GM18909 (cell line): ENCODE measurements at regions not wholly inside any gene's neighbourhood (a gene's known extent, or its start where the extent isn't known, plus 50 kb on each side); places are given as distances from the start of the nearest gene placed in this dataset.

Source experiments
- ATAC-seq: cut with Tn5 transposase; IDR thresholded peaks from one replicate; pipeline ENCODE4 v1.9.1; 2021; ENCODE audit warnings: mild to moderate bottlenecking; ENCODE audit not compliant: unreplicated experiment, poor library complexity

GRCh38 chr10:88104223-88104622 is 240.8 kb downstream of the PTEN start:
- ATAC-seq = no peak

DNA sequence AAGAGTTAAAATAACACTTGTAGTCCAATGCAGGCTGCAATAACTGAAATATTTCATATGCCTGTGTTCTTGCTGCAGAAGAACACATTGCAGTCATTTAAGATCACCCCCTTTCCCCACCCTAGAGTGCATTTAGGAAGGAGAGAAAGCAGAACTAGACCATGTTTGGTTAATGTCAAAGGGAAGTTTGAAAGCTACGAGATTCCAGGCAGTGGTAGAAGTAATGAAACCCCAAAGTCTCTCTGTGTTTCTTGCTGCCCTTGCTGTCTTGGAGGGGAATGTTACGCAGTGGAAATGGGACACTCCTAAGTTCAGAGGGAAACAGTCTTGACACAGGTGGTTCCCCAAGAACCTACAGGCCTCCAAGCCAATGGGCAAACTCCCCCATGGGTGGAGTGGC is 242.9 kb downstream of the PTEN start:
- ATAC-seq = no peak

DNA sequence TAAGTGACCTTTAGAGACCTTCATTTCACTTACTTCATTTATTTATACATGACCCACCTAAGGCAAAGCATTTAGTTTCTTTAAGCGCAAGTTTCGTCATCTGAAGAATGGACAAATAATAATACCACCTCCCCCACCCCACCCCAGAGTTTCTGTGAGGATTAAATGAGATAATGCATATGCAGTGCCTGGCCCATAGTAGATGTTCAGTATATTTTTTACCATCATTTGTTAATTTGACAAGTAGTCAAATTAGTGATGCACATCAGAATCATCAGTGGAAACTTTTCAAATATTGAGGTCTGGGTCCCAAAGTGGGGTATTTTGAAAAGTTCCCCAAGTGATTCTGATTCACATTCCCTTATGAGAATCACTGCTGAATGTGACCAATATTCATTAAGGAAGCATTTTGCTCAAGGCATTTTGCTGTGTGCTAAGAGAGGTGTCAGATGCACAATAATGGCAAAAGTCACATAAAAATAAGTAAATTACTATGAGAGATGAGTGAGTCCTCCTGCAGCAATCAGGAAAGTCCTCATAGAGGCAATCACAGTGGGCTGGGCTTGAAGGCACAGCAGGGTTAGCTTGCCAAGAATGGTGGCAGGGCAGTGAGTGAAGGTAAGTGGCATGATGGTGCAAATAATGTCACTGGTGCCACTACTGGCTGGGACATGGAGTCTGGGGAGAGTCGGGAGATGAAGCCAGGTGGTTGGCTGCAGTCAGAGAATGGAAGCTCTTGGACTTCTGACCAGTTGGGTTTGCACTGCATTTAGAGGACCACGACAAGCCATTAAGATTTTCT is 244.1 kb downstream of the PTEN start:
- peak; percentile 2 for ATAC-seq

- peak; percentile 37 for ATAC-seq
These were observed 244.7 kb downstream of the PTEN start for GRCh38 chr10:88108115-88108610.

DNA sequence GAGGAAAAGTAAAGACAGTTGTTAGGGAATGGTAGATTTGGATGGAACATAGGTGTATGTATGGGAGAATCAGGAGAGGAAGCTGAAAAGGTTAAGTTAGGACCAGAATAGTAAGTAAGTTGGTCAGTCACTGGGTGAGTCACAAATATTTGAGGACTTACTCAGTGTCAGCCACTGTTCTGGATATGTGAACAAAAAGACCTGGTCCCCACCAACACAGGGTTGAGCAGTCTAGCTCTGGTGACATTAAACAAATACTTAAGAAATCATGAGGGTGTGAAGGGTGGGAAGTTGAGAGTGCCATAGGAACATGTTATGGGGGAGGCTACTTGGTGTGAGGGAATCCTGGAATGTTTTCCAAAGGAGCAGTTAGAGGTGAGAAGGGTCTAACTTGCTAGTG is 246.9 kb downstream of the PTEN start:
- no peak for ATAC-seq

- ATAC-seq = peak; percentile 33
These were observed 247.4 kb downstream of the PTEN start for GRCh38 chr10:88110822-88111221.

- peak; percentile 18 for ATAC-seq
These were observed 247.9 kb downstream of the PTEN start for GRCh38 chr10:88111294-88111693.

GRCh38 chr10:88113232-88113631 is 249.8 kb downstream of the PTEN start:
- ATAC-seq = peak; percentile 26

GRCh38 chr10:88113657-88114272 is 250.3 kb downstream of the PTEN start:
- no peak for ATAC-seq

- no peak for ATAC-seq
These were observed 250.9 kb downstream of the PTEN start for GRCh38 chr10:88114368-88114767.

DNA sequence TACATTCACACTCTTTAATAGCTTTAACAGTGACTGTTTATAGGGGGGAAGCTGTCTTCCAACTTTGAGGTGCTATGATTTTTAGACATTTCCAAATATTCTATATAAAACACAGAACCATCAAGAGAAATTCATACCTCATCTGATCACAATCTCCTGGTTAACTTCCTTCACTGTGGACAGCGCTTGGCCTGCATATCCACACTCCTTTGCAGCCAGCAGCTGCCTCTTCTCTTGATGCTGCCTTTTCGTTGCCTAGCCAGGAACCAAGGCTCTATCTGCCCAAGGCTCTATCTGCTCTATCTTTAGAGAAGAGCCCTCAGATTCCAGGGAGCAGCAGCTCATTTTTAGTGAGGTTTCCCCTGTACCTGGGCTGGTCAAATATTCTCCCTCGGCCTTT is 252.0 kb downstream of the PTEN start:
- ATAC-seq = no peak

- ATAC-seq = no peak
These were observed 252.5 kb downstream of the PTEN start for GRCh38 chr10:88115968-88116367.

GRCh38 chr10:88116481-88116880 is 253.1 kb downstream of the PTEN start:
- ATAC-seq = no peak

DNA sequence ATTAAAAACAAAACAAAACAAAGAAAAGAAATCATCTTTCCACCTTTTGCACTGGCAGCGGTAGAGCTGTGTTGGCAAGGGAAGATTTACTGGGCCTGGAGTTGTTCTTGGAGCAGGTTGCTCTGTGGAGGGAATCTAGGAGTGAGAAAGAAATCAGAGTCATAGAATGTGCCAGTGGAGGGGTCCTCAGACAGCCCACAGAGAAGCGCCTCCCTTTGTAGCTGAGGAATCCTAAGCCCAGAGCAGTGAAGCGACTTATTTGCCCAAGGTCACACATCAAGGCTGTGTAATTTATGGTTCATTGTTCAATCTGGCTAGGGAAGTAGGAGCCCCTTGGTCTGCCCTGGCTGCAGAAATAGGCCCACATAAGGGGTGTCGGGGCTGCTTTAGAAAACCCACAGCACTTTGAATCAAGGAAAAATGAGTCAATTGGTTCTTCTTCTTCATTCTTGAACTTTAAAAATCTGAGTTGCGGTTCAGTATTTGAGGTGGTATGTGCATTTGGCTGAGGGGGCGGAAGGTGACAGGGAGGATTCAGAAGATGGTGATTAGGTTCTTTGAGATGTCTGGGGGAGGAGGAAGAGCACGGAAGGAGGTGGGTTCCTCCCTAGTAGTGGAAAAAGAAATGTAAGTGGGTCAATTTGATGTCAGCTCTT is 253.7 kb downstream of the PTEN start:
- ATAC-seq = peak; percentile 38

DNA sequence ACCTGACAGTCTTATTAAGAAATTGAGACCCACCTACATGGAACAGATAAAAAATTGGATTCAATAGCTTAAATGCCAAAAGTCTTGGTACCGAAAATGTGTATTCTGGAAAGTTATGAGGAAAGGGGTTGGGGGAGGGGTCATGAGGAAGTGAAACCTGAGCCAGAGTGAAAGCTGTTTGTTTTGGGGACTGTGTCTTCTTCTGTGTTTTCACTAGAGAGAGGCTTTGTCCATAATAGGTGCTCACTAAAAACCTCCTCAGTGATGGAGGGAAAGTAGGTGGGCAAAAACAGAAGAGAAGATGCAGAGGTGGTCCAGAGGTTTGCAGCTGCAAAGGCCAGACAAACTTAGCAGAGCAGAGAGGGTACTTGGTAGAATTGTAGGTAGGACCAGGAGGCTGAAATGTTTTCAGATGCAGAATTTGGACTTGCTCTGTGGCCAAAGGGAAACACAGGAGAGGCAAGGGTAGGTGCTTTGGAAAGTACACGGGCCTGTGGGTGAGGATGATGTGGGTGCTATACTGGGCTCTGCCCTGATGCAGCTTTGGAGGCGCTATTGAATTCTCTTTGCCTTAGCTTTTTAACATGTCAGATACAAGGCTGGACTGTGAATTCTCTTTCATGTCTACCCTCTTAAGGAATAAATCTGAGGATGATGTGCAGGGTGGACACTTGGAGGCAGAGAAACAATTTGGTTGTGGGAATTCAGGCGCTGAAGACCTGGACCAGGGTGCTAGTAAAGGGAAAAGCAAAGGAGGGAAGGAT is 254.6 kb downstream of the PTEN start:
- ATAC-seq = peak; percentile 29

DNA sequence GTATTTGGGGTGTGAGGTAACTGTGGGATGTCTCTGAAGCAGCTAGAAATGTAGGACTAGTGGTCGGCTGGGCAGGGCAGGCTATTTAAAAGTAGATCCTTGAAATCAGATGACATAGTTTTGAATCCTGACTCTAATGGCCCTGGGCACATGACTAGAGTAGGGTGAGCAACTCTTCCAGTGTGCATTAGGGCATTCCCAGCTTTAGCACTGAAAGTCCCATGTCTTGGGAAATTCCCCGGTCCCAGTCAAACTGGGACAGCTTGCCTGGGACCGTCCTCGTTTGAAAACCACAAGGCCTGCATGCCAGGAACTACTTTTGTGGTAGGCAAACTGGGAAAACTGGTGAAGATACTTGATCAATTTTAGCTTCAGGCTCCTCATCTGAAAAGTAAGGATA is 255.3 kb downstream of the PTEN start:
- no peak for ATAC-seq

GRCh38 chr10:88119160-88119559 is 255.7 kb downstream of the PTEN start:
- ATAC-seq = no peak

DNA sequence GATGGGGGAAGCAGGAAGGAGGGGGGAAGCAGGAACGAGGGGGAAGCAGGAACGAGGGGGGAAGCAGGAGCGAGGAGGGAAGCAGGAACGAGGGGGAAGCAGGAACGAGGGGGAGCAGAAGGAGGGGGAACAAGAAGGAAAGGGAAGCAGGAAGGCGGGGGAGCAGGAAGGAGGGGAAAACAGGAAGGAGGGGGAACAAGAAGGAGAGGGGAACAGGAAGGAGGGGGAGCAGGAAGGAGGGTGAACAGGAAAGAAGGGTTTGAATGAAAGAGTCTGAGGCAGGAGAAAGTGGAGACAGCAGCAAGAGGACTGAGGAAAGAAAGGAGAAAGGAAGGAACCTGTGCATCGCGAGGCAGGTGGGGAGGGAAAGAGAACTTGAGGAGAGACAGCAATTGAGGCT is 256.6 kb downstream of the PTEN start:
- no peak for ATAC-seq

- no peak for ATAC-seq
These were observed 257.3 kb downstream of the PTEN start for GRCh38 chr10:88120599-88121333.

DNA sequence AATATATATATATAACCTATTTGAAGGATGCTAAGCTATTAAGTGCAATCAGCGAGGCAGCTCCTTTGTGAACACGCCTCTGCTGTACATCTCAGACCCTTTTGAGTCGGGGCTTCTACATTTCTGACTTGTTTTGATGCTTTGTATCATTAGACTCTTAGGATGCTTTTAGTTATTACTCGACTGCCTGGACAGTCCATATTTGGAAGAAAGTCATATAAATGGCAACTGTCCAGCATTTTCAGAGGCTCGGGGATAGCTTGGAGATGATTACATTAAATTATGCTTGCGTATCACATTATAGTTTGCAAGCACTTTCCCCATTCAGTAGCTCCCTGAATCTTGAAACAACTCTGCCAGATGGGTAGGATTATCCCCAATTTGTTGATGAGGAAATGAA is 257.9 kb downstream of the PTEN start:
- ATAC-seq = no peak
